ENCODE measurements at regions not wholly inside any gene's neighbourhood (a gene's known extent, or its start where the extent isn't known, plus 50 kb on each side); places are given as distances from the start of the nearest gene placed in this dataset.

GRCh38 chr12:90399357-90399756 is 555.6 kb downstream of the CCER1 start:
- no peaks in the 10 kb centered on the region for H4K20me1 ChIP-seq (ENCODE audit: low read depth, low read length)
- TF ChIP-seq EZH2phosphoT487 (conservative IDR thresholded peaks at IDR 0.05; ENCODE audit: low read length) (no peak), CTCF (IDR thresholded peaks at IDR 0.05; ENCODE audit: insufficient read depth, low read length, poor library complexity, severe bottlenecking) (no peak)
- H2AFZ ChIP-seq (ENCODE audit: low read depth, low read length, severe bottlenecking): no peak overlapping the region
- H3K27me3 ChIP-seq (ENCODE audit: low read length): no peaks in the 10 kb centered on the region
- no peaks in the 10 kb centered on the region for H3K36me3 ChIP-seq (ENCODE audit: low read length)
- H3K4me3 ChIP-seq (ENCODE audit: insufficient read depth, low read length, poor library complexity, severe bottlenecking): no peak overlapping the region
- H3F3A ChIP-seq (ENCODE audit: insufficient read depth): no peaks in the 10 kb centered on the region
- H3K9me2 ChIP-seq (replicated peaks; ENCODE audit: insufficient read depth, low read length): no peaks in the 10 kb centered on the region
- no peak overlapping the region for H3K4me2 ChIP-seq (ENCODE audit: low read depth, low read length, poor library complexity, severe bottlenecking)
- H3K27ac ChIP-seq (ENCODE audit: low read depth, low read length): no peak overlapping the region
- H3K9me3 ChIP-seq (ENCODE audit: insufficient read depth, low read length): no peaks in the 10 kb centered on the region
- no peak overlapping the region for H3K9ac ChIP-seq (ENCODE audit: low read length)
- H3K79me2 ChIP-seq (ENCODE audit: insufficient read depth, low read length): no peaks in the 10 kb centered on the region

- Histone ChIP-seq H3K79me2 (ENCODE audit: insufficient read depth, low read length) (no peaks in the 10 kb centered on the region), H3K9me2 (replicated peaks; ENCODE audit: insufficient read depth, low read length) (no peaks in the 10 kb centered on the region), H3K4me3 (ENCODE audit: insufficient read depth, low read length, poor library complexity, severe bottlenecking) (no peak overlapping the region), H2AFZ (ENCODE audit: low read depth, low read length, severe bottlenecking) (no peak overlapping the region), H3K36me3 (ENCODE audit: low read length) (no peaks in the 10 kb centered on the region), H3K4me2 (ENCODE audit: low read depth, low read length, poor library complexity, severe bottlenecking) (no peak overlapping the region), H3K9me3 (ENCODE audit: insufficient read depth, low read length) (no peaks in the 10 kb centered on the region), H3F3A (ENCODE audit: insufficient read depth) (no peaks in the 10 kb centered on the region), H3K9ac (ENCODE audit: low read length) (no peak overlapping the region), H4K20me1 (ENCODE audit: low read depth, low read length) (no peaks in the 10 kb centered on the region), H3K27ac (ENCODE audit: low read depth, low read length) (no peak overlapping the region), H3K27me3 (ENCODE audit: low read length) (no peaks in the 10 kb centered on the region)
- TF ChIP-seq EZH2phosphoT487 (conservative IDR thresholded peaks at IDR 0.05; ENCODE audit: low read length): no peak
- TF ChIP-seq CTCF (IDR thresholded peaks at IDR 0.05; ENCODE audit: insufficient read depth, low read length, poor library complexity, severe bottlenecking): no peak
These were observed 556.6 kb downstream of the CCER1 start for GRCh38 chr12:90398285-90398836.

- no peak overlapping the region for H3K27ac ChIP-seq (ENCODE audit: low read depth, low read length)
- H3K9me2 ChIP-seq (replicated peaks; ENCODE audit: insufficient read depth, low read length): no peaks in the 10 kb centered on the region
- H3K9me3 ChIP-seq (ENCODE audit: insufficient read depth, low read length): no peaks in the 10 kb centered on the region
- H3K9ac ChIP-seq (ENCODE audit: low read length): no peak overlapping the region
- no peaks in the 10 kb centered on the region for H3F3A ChIP-seq (ENCODE audit: insufficient read depth)
- no peaks in the 10 kb centered on the region for H3K27me3 ChIP-seq (ENCODE audit: low read length)
- TF ChIP-seq EZH2phosphoT487 (conservative IDR thresholded peaks at IDR 0.05; ENCODE audit: low read length) (no peak), CTCF (IDR thresholded peaks at IDR 0.05; ENCODE audit: insufficient read depth, low read length, poor library complexity, severe bottlenecking) (no peak)
- H3K36me3 ChIP-seq (ENCODE audit: low read length): no peaks in the 10 kb centered on the region
- H4K20me1 ChIP-seq (ENCODE audit: low read depth, low read length): no peaks in the 10 kb centered on the region
- H2AFZ ChIP-seq (ENCODE audit: low read depth, low read length, severe bottlenecking): no peak overlapping the region
- no peak overlapping the region for H3K4me3 ChIP-seq (ENCODE audit: insufficient read depth, low read length, poor library complexity, severe bottlenecking)
- no peak overlapping the region for H3K4me2 ChIP-seq (ENCODE audit: low read depth, low read length, poor library complexity, severe bottlenecking)
- no peaks in the 10 kb centered on the region for H3K79me2 ChIP-seq (ENCODE audit: insufficient read depth, low read length)
These were observed 558.4 kb downstream of the CCER1 start for GRCh38 chr12:90396556-90396955.
